Mesenchymal stem cell (in vitro differentiated cells and primary cell): ENCODE measurements at regions not wholly inside any gene's neighbourhood (a gene's known extent, or its start where the extent isn't known, plus 50 kb on each side); places are given as distances from the start of the nearest gene placed in this dataset.
A peak's percentile ranks its signal among the peaks of the same experiment; 100 is the strongest.

Experiments used
- DNase-seq: peaks from one replicate; pipeline ENCODE4 v3.0.0-alpha.2; 2013
- H2AFZ ChIP-seq: one replicate; pipeline ENCODE4 v1.6.1; 2013; ENCODE audit warnings: low read depth, mild to moderate bottlenecking, control low read depth, inconsistent platforms, low read length, moderate library complexity
- H2AK5ac ChIP-seq: 2 replicates; pipeline ENCODE4 v1.6.1; 2013; ENCODE audit warnings: low read length, moderate library complexity, mild to moderate bottlenecking, inconsistent platforms; ENCODE audit not compliant: severe bottlenecking
- H2BK120ac ChIP-seq: one replicate; pipeline ENCODE4 v1.6.1; 2013; ENCODE audit warnings: low read depth, mild to moderate bottlenecking, inconsistent platforms, low read length, moderate library complexity
- H2BK12ac ChIP-seq, 2 experiments: one replicate each; pipeline ENCODE4 v1.6.1; 2013; ENCODE audit warnings: inconsistent platforms in 2 of 2, low read length in 2 of 2, mild to moderate bottlenecking in 2 of 2, moderate library complexity in 2 of 2, control low read depth in 1 of 2
- H2BK15ac ChIP-seq: one replicate; pipeline ENCODE4 v1.6.1; 2013; ENCODE audit warnings: mild to moderate bottlenecking, low read depth, inconsistent platforms; ENCODE audit not compliant: poor library complexity, severe bottlenecking
- H2BK5ac ChIP-seq: 2 replicates; pipeline ENCODE4 v1.6.1; 2013; ENCODE audit warnings: low read depth, mild to moderate bottlenecking, low read length, control low read depth, inconsistent platforms; ENCODE audit not compliant: poor library complexity, severe bottlenecking
- H3K14ac ChIP-seq, 2 experiments: one replicate each; pipeline ENCODE4 v1.6.1; 2013; ENCODE audit warnings: inconsistent platforms in 2 of 2, low read length in 2 of 2, control low read depth in 1 of 2, mild to moderate bottlenecking in 1 of 2, moderate library complexity in 1 of 2
- H3K18ac ChIP-seq, 2 experiments: one replicate each; pipeline ENCODE4 v1.6.1; 2013; ENCODE audit warnings: inconsistent platforms in 2 of 2, low read length in 2 of 2, control low read depth in 1 of 2, low read depth in 1 of 2, mild to moderate bottlenecking in 1 of 2
- H3K23ac ChIP-seq, 2 experiments: one replicate each; pipeline ENCODE4 v1.6.1; 2013; ENCODE audit warnings: inconsistent platforms in 2 of 2, low read length in 2 of 2, mild to moderate bottlenecking in 2 of 2, moderate library complexity in 2 of 2, control low read depth in 1 of 2
- H3K27ac ChIP-seq: 2 replicates; pipeline ENCODE4 v1.5.1; 2013; ENCODE audit warnings: mild to moderate bottlenecking, moderate library complexity, low read length, control low read depth, inconsistent platforms; ENCODE audit not compliant: poor library complexity, severe bottlenecking
- H3K27me3 ChIP-seq, 2 experiments: 2 replicates each; pipeline versions ENCODE4 v1.6.1 to v1.7.0; 2013; ENCODE audit warnings: low read length in 2 of 2, mild to moderate bottlenecking in 2 of 2, moderate library complexity in 2 of 2, control low read depth in 1 of 2, inconsistent platforms in 1 of 2; ENCODE audit not compliant: control insufficient read depth in 1 of 2, insufficient read depth in 1 of 2
- H3K36me3 ChIP-seq, 2 experiments: 2 replicates each; pipeline versions ENCODE4 v1.6.1 to v1.7.0; 2013; ENCODE audit warnings: low read length in 2 of 2, control low read depth in 1 of 2, inconsistent platforms in 1 of 2, low read depth in 1 of 2, mild to moderate bottlenecking in 1 of 2; ENCODE audit not compliant: insufficient read depth in 2 of 2, control insufficient read depth in 1 of 2
- H3K4ac ChIP-seq, 2 experiments: one replicate each; pipeline ENCODE4 v1.6.1; 2013; ENCODE audit warnings: inconsistent platforms in 2 of 2, low read length in 2 of 2, mild to moderate bottlenecking in 2 of 2, moderate library complexity in 2 of 2, control low read depth in 1 of 2, low read depth in 1 of 2
- H3K4me1 ChIP-seq: 2 replicates; pipeline ENCODE4 v1.6.1; 2013; ENCODE audit warnings: low read depth, low read length, control low read depth; ENCODE audit not compliant: control insufficient read depth, insufficient read depth
- H3K4me2 ChIP-seq: 2 replicates; pipeline ENCODE4 v1.6.1; 2013; ENCODE audit warnings: low read length, mild to moderate bottlenecking, inconsistent platforms; ENCODE audit not compliant: poor library complexity, severe bottlenecking
- H3K4me3 ChIP-seq, 2 experiments: 2 replicates each; pipeline versions ENCODE4 v1.5.1 to v1.7.0; 2013; ENCODE audit warnings: low read length in 2 of 2, mild to moderate bottlenecking in 2 of 2, control low read depth in 1 of 2, low read depth in 1 of 2; ENCODE audit not compliant: insufficient read depth in 1 of 2
- H3K79me1 ChIP-seq: replicated peaks from 2 replicates; pipeline ENCODE4 v1.6.1; 2013; ENCODE audit warnings: mild to moderate bottlenecking, control low read depth, low read length, inconsistent platforms; ENCODE audit not compliant: poor library complexity, severe bottlenecking
- H3K9ac ChIP-seq: 2 replicates; pipeline ENCODE4 v1.7.0; 2013; ENCODE audit warnings: mild to moderate bottlenecking, low read length, moderate library complexity
- H3K9me3 ChIP-seq: 2 replicates; pipeline ENCODE4 v1.7.0; 2013; ENCODE audit warnings: mild to moderate bottlenecking, low read length; ENCODE audit not compliant: control insufficient read depth
- H4K8ac ChIP-seq: one replicate; pipeline ENCODE4 v1.6.1; 2013; ENCODE audit warnings: inconsistent platforms, mild to moderate bottlenecking, low read length, moderate library complexity
- H4K91ac ChIP-seq: one replicate; pipeline ENCODE4 v1.6.1; 2013; ENCODE audit warnings: mild to moderate bottlenecking, low read length, inconsistent platforms
- WGBS: methylation state at CpG from one replicate; pipeline ENCODE4 v1.1.7; 2013; ENCODE audit warnings: mixed read lengths; 5-methylcytosine and 5-hydroxymethylcytosine counted together

DNA sequence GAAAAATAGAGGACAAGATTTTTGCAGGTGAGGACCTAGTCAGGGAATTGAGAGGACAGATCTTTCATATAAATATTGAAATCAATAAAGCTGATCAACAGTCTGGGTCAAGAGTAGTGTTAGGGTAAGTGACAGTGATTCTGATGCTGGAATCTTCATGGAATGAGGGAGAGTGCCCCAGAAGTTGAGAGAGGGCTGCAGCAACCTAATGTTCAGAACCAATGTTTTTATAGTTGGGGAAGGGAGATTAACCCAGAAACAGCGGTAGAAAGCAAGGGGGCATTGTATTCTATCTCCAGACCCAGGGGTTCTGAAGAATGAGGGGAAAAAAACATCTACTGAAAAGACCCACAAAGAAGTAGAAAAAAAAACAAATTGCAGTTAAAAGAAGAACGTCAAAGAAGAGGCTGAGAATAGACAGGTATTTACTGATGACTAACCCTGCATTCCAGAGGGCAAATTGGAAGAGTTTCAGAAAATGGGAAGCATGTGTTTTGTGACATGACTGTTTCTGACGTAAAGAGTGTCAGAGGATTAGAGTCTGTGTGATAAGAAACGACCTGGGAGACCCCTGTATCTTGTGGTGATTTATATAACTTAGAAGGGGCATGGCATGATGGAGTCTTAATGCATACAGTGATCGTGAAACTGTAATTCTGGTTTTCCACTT, 819.6 kb upstream of the EPHA5 start:
- Histone ChIP-seq H2AK5ac (no peak overlapping the region), H3K79me1 (no peaks in the 10 kb centered on the region)
- WGBS, result 27% methylated on average over 4 of the region's 5 CpGs

DNA sequence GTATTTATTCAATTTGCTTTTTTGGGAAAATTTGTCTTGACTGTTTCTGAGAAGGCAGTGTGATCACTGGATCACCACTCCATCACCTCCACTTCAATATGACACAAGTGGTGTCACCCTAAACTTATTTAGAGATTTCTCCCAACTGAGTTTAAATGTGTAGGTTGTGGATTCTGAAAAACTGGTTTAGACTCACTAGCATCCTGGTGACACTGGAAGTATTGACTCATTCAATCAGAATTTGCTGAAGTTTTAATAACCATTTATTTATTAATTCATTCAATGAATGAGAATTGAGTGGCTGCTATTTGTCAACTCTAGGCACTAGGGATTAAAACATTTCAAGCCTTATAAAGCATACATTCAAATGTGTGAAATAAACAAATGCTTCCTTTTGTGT, 819.1 kb upstream of the EPHA5 start:
- no peak overlapping the region for H3K27ac ChIP-seq
- H3K79me1 ChIP-seq, result no peaks in the 10 kb centered on the region
- H2BK5ac ChIP-seq, result no peak overlapping the region
- no peaks in the 10 kb centered on the region for H3K4me1 ChIP-seq
- no peak overlapping the region for H2AFZ ChIP-seq
- H2AK5ac ChIP-seq, result no peak overlapping the region
- no peak for DNase-seq
- H3K27me3 ChIP-seq, result no peaks in the 10 kb centered on the region
- no peak overlapping the region for H3K23ac ChIP-seq
- H4K8ac ChIP-seq, result no peak overlapping the region
- no peak overlapping the region for H3K14ac ChIP-seq
- H3K9me3 ChIP-seq, result no peaks in the 10 kb centered on the region
- H4K91ac ChIP-seq, result no peak overlapping the region
- H3K36me3 ChIP-seq, result no peaks in the 10 kb centered on the region
- H3K9ac ChIP-seq, result no peak overlapping the region
- no peak overlapping the region for H2BK120ac ChIP-seq
- no peak overlapping the region for H3K4me2 ChIP-seq
- H3K4ac ChIP-seq, result no peak overlapping the region
- no peak overlapping the region for H2BK12ac ChIP-seq
- H2BK15ac ChIP-seq, result no peak overlapping the region
- H3K4me3 ChIP-seq, result no peak overlapping the region
- no peak overlapping the region for H3K18ac ChIP-seq

More for the DNA sequence above, 819.6 kb upstream of the EPHA5 start:
- Histone ChIP-seq H2AFZ (no peak overlapping the region), H3K4me2 (no peak overlapping the region), H3K4me1 (no peaks in the 10 kb centered on the region), H3K36me3 (no peaks in the 10 kb centered on the region), H3K4ac (no peak overlapping the region), H4K91ac (no peak overlapping the region), H2BK120ac (no peak overlapping the region), H3K14ac (no peak overlapping the region), H3K4me3 (no peak overlapping the region), H2BK5ac (no peak overlapping the region), H3K23ac (no peak overlapping the region), H4K8ac (no peak overlapping the region), H3K27me3 (no peaks in the 10 kb centered on the region), H2BK15ac (no peak overlapping the region), H3K27ac (no peak overlapping the region), H2BK12ac (no peak overlapping the region), H3K9ac (no peak overlapping the region), H3K9me3 (no peaks in the 10 kb centered on the region), H3K18ac (no peak overlapping the region)
- peak; percentile 30 for DNase-seq

DNA sequence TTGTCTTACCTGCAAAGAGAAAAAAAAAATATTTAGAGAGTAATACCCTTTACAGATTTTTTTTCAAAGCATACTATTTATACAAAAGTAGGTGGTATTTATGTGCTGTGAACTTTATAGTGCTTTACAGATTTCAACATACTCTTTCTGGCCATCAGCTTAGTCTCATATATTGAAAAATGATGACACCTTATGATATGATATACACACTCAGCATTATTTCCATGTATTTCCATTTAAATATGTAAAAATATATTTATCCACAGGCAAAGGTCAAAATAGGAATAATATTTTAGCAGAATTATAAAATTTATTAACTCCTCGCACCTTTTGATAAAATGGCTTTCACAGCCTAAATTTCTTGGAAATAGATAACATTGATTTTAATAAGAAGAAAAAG, 815.8 kb upstream of the EPHA5 start:
- no peak for DNase-seq
- Histone ChIP-seq H3K4me3 (no peak overlapping the region), H2BK12ac (no peak overlapping the region), H3K9me3 (no peaks in the 10 kb centered on the region), H3K4me1 (no peaks in the 10 kb centered on the region), H2BK5ac (no peak overlapping the region), H2BK15ac (no peak overlapping the region), H3K36me3 (no peaks in the 10 kb centered on the region), H2BK120ac (no peak overlapping the region), H3K18ac (no peak overlapping the region), H4K8ac (no peak overlapping the region), H3K4ac (no peak overlapping the region), H3K14ac (no peak overlapping the region), H2AFZ (no peak overlapping the region), H4K91ac (no peak overlapping the region), H3K9ac (no peak overlapping the region), H3K4me2 (no peak overlapping the region), H3K27me3 (no peaks in the 10 kb centered on the region), H3K27ac (no peak overlapping the region), H2AK5ac (no peak overlapping the region), H3K79me1 (no peaks in the 10 kb centered on the region), H3K23ac (no peak overlapping the region)
- no CpG with 5 or more reads among the region's 1 CpG for WGBS

DNA sequence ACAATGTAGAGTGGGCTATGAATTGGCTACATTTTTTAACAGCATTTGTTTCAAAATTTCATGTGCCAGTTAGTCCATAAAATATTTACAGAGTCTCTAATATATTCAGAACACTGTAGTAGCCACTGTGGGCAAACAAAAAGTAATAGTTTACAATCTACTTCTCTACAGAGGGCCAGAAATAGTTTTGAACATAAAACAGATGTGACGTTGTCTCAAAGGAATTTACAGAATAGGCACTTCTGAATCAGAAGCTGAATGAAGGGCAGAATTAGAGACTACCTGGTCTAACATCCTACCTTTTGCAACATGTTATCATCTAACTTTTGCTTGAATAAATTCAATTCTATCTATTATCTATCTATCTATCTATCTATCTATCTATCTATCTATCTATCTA, 811.9 kb upstream of the EPHA5 start:
- no peak overlapping the region for H3K4me2 ChIP-seq
- H3K4me3 ChIP-seq, result no peak overlapping the region
- H2BK120ac ChIP-seq, result no peak overlapping the region
- H2AK5ac ChIP-seq, result no peak overlapping the region
- H3K18ac ChIP-seq, result no peak overlapping the region
- H2AFZ ChIP-seq, result no peak overlapping the region
- no peak for DNase-seq
- no peaks in the 10 kb centered on the region for H3K79me1 ChIP-seq
- no peaks in the 10 kb centered on the region for H3K27me3 ChIP-seq
- H3K4me1 ChIP-seq, result no peaks in the 10 kb centered on the region
- H4K8ac ChIP-seq, result no peak overlapping the region
- H3K23ac ChIP-seq, result no peak overlapping the region
- H3K4ac ChIP-seq, result no peak overlapping the region
- no peak overlapping the region for H3K9ac ChIP-seq
- no peak overlapping the region for H3K27ac ChIP-seq
- H3K36me3 ChIP-seq, result no peaks in the 10 kb centered on the region
- no peak overlapping the region for H2BK12ac ChIP-seq
- H4K91ac ChIP-seq, result no peak overlapping the region
- H3K14ac ChIP-seq, result no peak overlapping the region
- peaks cover 3% of the 10 kb centered on the region for H3K9me3 ChIP-seq
- H2BK5ac ChIP-seq, result no peak overlapping the region
- no peak overlapping the region for H2BK15ac ChIP-seq
- 100% methylated on average over 1 of the region's 1 CpG for WGBS
